Ascending aorta (tissue), 2 donors: ENCODE measurements at regions not wholly inside any gene's neighbourhood (a gene's known extent, or its start where the extent isn't known, plus 50 kb on each side); places are given as distances from the start of the nearest gene placed in this dataset.

Experiments
- DNase-seq, 2 donors: peaks; one replicate each; pipeline ENCODE4 v3.0.0-alpha.2; 2019; ENCODE audit warnings: low spot score in 2 of 2
- H3K27ac ChIP-seq, 2 donors: fragments of 200-600 bp; sonication (generic); one replicate each; pipeline ENCODE4 v1.5.1; 2016 to 2017; ENCODE audit warnings: mild to moderate bottlenecking in 1 of 2
- H3K27me3 ChIP-seq: fragments of 200-600 bp; sonication (generic); one replicate; pipeline ENCODE4 v1.5.1; 2017
- H3K36me3 ChIP-seq, 2 donors: fragments of 200-600 bp; sonication (generic); one replicate each; pipeline ENCODE4 v1.5.1; 2016
- H3K4me1 ChIP-seq, 2 donors: fragments of 200-600 bp; sonication (generic); one replicate each; pipeline ENCODE4 v1.5.1; 2016 to 2017; ENCODE audit warnings: mild to moderate bottlenecking in 1 of 2
- H3K4me3 ChIP-seq, 2 donors: fragments of 200-600 bp; sonication (generic); one replicate each; pipeline ENCODE4 v1.5.1; 2016 to 2017; ENCODE audit warnings: mild to moderate bottlenecking in 1 of 2
- H3K9me3 ChIP-seq, 2 donors: fragments of 200-600 bp; sonication (generic); one replicate each; pipeline ENCODE4 v1.5.1; 2016
- intact Hi-C: fragments of 100-400 bp; cut with DNase I; formaldehyde crosslinking; loops from one replicate; pipeline ENCODE4 v1.15.1; 2023
- TF ChIP-seq, protein P1 (sequence below), 3 experiments: fragments of 200-600 bp in 2 of 3; fragments of 450-650 bp in 1 of 3; sonication (generic) in 2 of 3; IDR thresholded peaks; one replicate each; pipeline ENCODE4 v1.5.1; 2016 to 2019; ENCODE audit warnings: antibody characterized with exemption in 3 of 3, mild to moderate bottlenecking in 1 of 3, moderate library complexity in 1 of 3

DNA sequence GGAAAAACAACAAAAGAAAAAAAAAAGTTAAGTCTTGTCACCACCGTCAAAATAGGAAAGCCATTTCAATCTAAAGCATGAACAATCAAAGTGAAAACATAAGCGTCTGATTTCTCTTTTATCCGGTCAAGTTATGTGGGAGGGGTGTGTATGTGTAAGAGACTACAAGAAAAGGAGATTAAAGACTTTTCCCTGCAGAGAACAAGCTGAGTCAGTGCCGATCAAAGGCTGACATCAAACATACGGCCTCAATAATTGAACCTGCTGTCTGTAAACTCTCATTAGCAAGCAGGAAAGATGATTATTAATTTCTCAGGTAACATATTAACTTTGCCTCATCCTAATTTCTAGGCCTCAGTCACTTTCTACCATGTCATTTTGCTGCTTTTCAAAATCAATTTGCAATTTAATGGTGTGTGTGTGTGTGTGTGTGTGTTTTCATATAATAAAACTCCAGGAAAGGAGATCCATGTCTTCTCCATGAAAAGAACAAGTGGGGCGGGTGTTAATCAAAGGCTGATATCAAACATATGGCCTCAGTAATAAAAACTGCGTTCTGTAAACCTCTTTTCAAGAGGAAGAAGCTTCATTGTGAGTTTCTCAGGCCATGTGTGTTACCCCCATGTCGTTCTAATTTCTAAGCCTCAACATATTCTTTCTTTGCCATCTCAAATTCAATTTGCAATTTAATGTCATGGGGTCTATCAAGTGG, 649.1 kb upstream of the SORCS1 start:
- TF ChIP-seq, protein P1, sequence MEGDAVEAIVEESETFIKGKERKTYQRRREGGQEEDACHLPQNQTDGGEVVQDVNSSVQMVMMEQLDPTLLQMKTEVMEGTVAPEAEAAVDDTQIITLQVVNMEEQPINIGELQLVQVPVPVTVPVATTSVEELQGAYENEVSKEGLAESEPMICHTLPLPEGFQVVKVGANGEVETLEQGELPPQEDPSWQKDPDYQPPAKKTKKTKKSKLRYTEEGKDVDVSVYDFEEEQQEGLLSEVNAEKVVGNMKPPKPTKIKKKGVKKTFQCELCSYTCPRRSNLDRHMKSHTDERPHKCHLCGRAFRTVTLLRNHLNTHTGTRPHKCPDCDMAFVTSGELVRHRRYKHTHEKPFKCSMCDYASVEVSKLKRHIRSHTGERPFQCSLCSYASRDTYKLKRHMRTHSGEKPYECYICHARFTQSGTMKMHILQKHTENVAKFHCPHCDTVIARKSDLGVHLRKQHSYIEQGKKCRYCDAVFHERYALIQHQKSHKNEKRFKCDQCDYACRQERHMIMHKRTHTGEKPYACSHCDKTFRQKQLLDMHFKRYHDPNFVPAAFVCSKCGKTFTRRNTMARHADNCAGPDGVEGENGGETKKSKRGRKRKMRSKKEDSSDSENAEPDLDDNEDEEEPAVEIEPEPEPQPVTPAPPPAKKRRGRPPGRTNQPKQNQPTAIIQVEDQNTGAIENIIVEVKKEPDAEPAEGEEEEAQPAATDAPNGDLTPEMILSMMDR (IDR thresholded peaks at IDR 0.05): no peak
- intact Hi-C loops: no loop called here
- H3K36me3 ChIP-seq: no peaks in the 10 kb centered on the region
- H3K27me3 ChIP-seq: no peaks in the 10 kb centered on the region
- H3K4me3 ChIP-seq: no peak overlapping the region
- H3K4me1 ChIP-seq: no peaks in the 10 kb centered on the region
- no peak overlapping the region for H3K27ac ChIP-seq
- H3K9me3 ChIP-seq: no peaks in the 10 kb centered on the region
- DNase-seq: no peak

DNA sequence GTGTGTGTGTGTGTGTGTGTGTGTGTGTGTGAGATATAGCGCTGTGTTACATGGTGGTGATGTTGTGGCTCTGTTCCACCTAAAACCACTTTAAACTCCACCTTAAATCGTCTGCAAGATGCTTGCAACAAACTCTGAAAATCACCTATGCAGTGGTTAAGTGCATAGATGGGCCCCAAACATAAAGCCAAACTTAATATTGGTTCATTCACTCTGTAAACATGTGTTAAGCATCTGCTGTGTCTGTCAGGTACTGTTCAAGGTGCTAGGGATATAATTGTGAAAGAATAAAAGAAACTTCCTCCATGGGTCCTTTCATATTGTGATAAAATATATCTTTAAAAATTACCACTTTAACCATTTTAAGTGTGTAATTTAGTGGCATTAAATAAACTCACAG, 645.4 kb upstream of the SORCS1 start:
- Histone ChIP-seq H3K27me3 (no peaks in the 10 kb centered on the region), H3K4me3 (no peak overlapping the region), H3K4me1 (no peaks in the 10 kb centered on the region), H3K36me3 (no peaks in the 10 kb centered on the region), H3K9me3 (no peaks in the 10 kb centered on the region), H3K27ac (no peak overlapping the region)
- TF ChIP-seq, protein P1 (IDR thresholded peaks at IDR 0.05): no peak
- DNase-seq: no peak
- intact Hi-C loops: no loop called here

DNA sequence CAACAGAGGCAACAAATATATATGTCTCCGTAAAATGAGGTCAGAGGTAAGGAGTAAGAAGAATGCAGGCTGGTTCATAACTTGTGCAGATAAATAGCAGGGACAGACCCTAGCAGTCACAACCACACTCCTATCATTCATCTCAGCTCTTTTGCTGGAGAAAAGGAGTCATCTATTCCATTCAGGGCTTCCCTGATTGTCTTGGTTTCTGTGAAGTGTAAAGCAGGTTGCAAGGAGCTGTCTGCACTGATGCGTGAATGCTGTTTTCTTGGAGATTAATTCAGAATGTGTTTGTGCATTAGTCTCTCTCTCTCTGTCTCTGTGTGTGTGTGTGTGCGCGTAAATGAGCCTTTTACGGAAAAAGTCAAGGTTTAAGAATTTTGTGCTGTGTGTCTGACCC, 643.3 kb upstream of the SORCS1 start:
- Histone ChIP-seq H3K9me3 (no peaks in the 10 kb centered on the region), H3K36me3 (no peaks in the 10 kb centered on the region), H3K4me1 (no peaks in the 10 kb centered on the region), H3K27ac (no peak overlapping the region), H3K4me3 (no peak overlapping the region), H3K27me3 (no peaks in the 10 kb centered on the region)
- intact Hi-C loops: no loop called here
- DNase-seq: no peak
- TF ChIP-seq, protein P1 (IDR thresholded peaks at IDR 0.05): no peak

DNA sequence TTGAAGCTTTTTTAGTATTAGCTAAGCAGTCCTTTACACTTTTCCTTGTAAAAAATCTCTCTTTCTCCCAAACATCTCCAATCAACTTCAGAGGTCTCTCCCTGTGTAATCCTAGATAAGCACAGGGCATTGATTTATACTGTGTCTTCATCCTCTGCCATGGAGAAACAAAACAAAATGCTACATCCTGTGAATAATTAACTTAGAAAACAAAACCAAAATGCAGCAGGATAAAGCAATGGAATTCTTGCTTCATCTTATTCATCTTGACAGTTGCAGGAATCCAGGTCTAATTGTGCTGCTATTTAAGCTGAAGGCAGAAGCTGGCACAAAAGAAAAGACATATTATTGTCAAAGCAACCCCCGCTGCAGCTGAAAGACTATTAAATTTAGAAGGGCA, 641.5 kb upstream of the SORCS1 start:
- no peak for DNase-seq
- Histone ChIP-seq H3K27me3 (no peaks in the 10 kb centered on the region), H3K36me3 (no peaks in the 10 kb centered on the region), H3K4me1 (no peaks in the 10 kb centered on the region), H3K27ac (no peak overlapping the region), H3K4me3 (no peak overlapping the region), H3K9me3 (no peaks in the 10 kb centered on the region)
- TF ChIP-seq, protein P1 (IDR thresholded peaks at IDR 0.05): no peak
- intact Hi-C loops: no loop called here

DNA sequence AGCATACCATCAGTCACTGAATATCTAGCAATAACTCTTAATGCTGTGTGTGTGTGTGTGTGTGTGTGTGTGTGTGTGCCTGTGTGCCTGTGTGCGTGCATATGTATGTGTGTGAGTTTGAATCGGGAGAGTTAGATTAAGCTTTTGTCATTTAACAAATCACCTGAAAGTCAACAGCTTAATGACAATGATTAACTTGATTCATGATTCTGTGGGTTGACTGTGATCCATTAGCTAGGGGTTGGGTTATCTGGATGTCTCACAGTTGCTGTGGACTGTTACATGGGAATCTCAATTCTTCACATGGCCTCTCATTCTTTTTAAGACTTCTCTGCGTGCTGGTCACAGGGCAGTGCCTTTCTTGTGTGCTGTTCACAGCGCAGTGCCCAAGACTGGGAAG, 639.0 kb upstream of the SORCS1 start:
- Histone ChIP-seq H3K9me3 (no peaks in the 10 kb centered on the region), H3K27me3 (no peaks in the 10 kb centered on the region), H3K4me1 (no peaks in the 10 kb centered on the region), H3K27ac (no peak overlapping the region), H3K36me3 (no peaks in the 10 kb centered on the region), H3K4me3 (no peak overlapping the region)
- intact Hi-C loops: no loop called here
- no peak for DNase-seq
- TF ChIP-seq, protein P1 (IDR thresholded peaks at IDR 0.05): no peak

DNA sequence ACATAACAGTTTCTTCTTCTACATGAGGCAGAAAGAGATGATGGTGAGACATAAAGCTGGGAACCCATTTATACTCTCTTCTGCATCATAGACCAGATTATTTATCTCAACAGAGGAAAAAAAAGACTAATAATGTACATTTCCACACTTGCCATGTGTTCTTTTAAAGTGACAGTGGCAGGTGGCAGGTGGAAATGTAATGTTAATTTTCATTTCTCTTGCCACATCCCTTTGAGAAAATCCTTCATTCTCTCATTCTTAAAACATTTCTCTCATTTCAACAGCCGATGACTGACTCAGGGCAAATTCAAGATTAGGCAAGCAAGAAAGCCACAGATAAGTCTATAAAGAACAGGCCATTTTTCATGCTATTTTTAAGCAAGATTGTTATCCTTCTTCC, 635.6 kb upstream of the SORCS1 start:
- no peak overlapping the region for H3K27ac ChIP-seq
- H3K9me3 ChIP-seq: no peaks in the 10 kb centered on the region
- H3K4me3 ChIP-seq: no peak overlapping the region
- intact Hi-C loops: no loop called here
- TF ChIP-seq, protein P1 (IDR thresholded peaks at IDR 0.05): no peak
- H3K4me1 ChIP-seq: no peaks in the 10 kb centered on the region
- DNase-seq: no peak
- no peaks in the 10 kb centered on the region for H3K36me3 ChIP-seq
- H3K27me3 ChIP-seq: no peaks in the 10 kb centered on the region
